A549 (cell line): ENCODE measurements at regions not wholly inside any gene's neighbourhood (a gene's known extent, or its start where the extent isn't known, plus 50 kb on each side); places are given as distances from the start of the nearest gene placed in this dataset.

Source experiments
- ATAC-seq, 2 experiments: fragments of 200-7000 bp in 1 of 2; fragments of >200 bp in 1 of 2; cut with Nextera tagmentation in 1 of 2; cut with Tn5 transposase in 1 of 2; 3 replicates each; pipeline versions ENCODE4 v1.8.0 to v1.9.1; 2018 to 2020; ENCODE audit warnings: mild to moderate bottlenecking in 1 of 2, moderate library complexity in 1 of 2
- CTCF ChIA-PET: fragments of 300-600 bp; sonication (Branson Sonifier 250); formaldehyde crosslinking; extraction: SDS; loops from one replicate; lab custom pipeline; 2021; ENCODE audit warnings: antibody characterized with exemption, inconsistent platforms; lab: Yijun Ruan, JAX
- POLR2A ChIA-PET: fragments of 350-600 bp; formaldehyde crosslinking; extraction: SDS; loops from one replicate; lab custom pipeline; 2021; ENCODE audit warnings: antibody characterized with exemption, inconsistent platforms; lab: Yijun Ruan, JAX
- DNase-seq, 2 experiments: peaks; one replicate each; pipeline versions ENCODE4 v3.0.0 to v3.0.0-alpha.2; 2011 to 2016; ENCODE audit warnings: low read depth in 1 of 2, low spot score in 1 of 2
- FAIRE-seq: peaks from 2 replicates; lab custom pipeline; 2011; peaks lifted over from hg19 to GRCh38; lab: Jason Lieb, UNC
- H3K27ac ChIP-seq, 2 experiments: fragments of >200 bp; sonication (Bioruptor Twin); formaldehyde crosslinking; 3 replicates each; pipeline ENCODE4 v1.5.1; 2016 to 2017
- H3K4me1 ChIP-seq: fragments of >200 bp; sonication (Bioruptor Twin); formaldehyde crosslinking; 3 replicates; pipeline ENCODE4 v1.6.1; 2016
- H3K4me2 ChIP-seq: fragments of >200 bp; sonication (Bioruptor Twin); formaldehyde crosslinking; 3 replicates; pipeline ENCODE4 v1.6.1; 2016
- H3K4me3 ChIP-seq: fragments of >200 bp; sonication (Bioruptor Twin); formaldehyde crosslinking; 3 replicates; pipeline ENCODE4 v1.5.1; 2016
- H3K9me3 ChIP-seq: fragments of >200 bp; sonication (Bioruptor Twin); formaldehyde crosslinking; 3 replicates; pipeline ENCODE4 v1.6.1; 2016
- BHLHE40 ChIP-seq: IDR thresholded peaks from 2 replicates; pipeline ENCODE4 v1.6.1; 2012; ENCODE audit warnings: low read depth, low read length, inconsistent platforms
- CBX8 ChIP-seq: fragments of 200-600 bp; sonication (generic); IDR thresholded peaks from 2 replicates; pipeline ENCODE4 v1.6.1; 2016
- CEBPB ChIP-seq, 2 experiments: fragments of >200 bp in 1 of 2; sonication (Bioruptor Twin) in 1 of 2; formaldehyde crosslinking in 1 of 2; IDR thresholded peaks; 2 replicates each; pipeline ENCODE4 v1.6.1; 2012 to 2016
- CHD2 ChIP-seq: fragments of 150-350 bp; IDR thresholded peaks from 2 replicates; pipeline ENCODE4 v1.6.1; 2014; ENCODE audit warnings: low read length; ENCODE audit not compliant: partially characterized antibody
- CHD4 ChIP-seq: fragments of 200-600 bp; sonication (generic); IDR thresholded peaks from 2 replicates; pipeline ENCODE4 v1.6.1; 2016; ENCODE audit warnings: antibody characterized with exemption, mild to moderate bottlenecking, borderline replicate concordance
- EP300 ChIP-seq, 2 experiments: fragments of >200 bp; sonication (Bioruptor Twin); formaldehyde crosslinking; IDR thresholded peaks; 2 replicates in 1 of 2; 3 replicates in 1 of 2; pipeline ENCODE4 v1.6.1; 2016 to 2017
- ESRRA ChIP-seq: fragments of 150-350 bp; IDR thresholded peaks from 2 replicates; pipeline ENCODE4 v1.6.1; 2014; ENCODE audit warnings: mild to moderate bottlenecking, low read length, borderline replicate concordance
- FOSB ChIP-seq: fragments of 250-450 bp; sonication (Bioruptor Pico); IDR thresholded peaks from 2 replicates; pipeline ENCODE4 v1.5.0; 2020; ENCODE audit warnings: mild to moderate bottlenecking, moderate library complexity
- FOXS1 ChIP-seq: fragments of 250-450 bp; sonication (Bioruptor Pico); IDR thresholded peaks from 2 replicates; pipeline ENCODE4 v1.5.0; 2020; ENCODE audit warnings: mild to moderate bottlenecking, moderate library complexity
- GATA3 ChIP-seq: IDR thresholded peaks from 2 replicates; pipeline ENCODE4 v1.6.1; 2012; ENCODE audit warnings: borderline replicate concordance
- HEYL ChIP-seq: fragments of 250-450 bp; sonication (Bioruptor Pico); IDR thresholded peaks from 2 replicates; pipeline ENCODE4 v1.8.0; 2021; ENCODE audit warnings: mild to moderate bottlenecking, moderate library complexity
- JUN ChIP-seq, 2 experiments: fragments of >200 bp; sonication (Bioruptor Twin); formaldehyde crosslinking; IDR thresholded peaks; 2 replicates in 1 of 2; 3 replicates in 1 of 2; pipeline ENCODE4 v1.6.1; 2016 to 2017
- KDM1A ChIP-seq: fragments of 200-600 bp; sonication (generic); IDR thresholded peaks from 2 replicates; pipeline ENCODE4 v1.6.1; 2016; ENCODE audit warnings: low read depth, mild to moderate bottlenecking
- MAFK ChIP-seq: fragments of 450-650 bp; IDR thresholded peaks from 2 replicates; pipeline ENCODE4 v1.6.1; 2014; ENCODE audit not compliant: partially characterized antibody
- MYC ChIP-seq: IDR thresholded peaks from 2 replicates; pipeline ENCODE4 v1.6.1; 2012; ENCODE audit warnings: mild to moderate bottlenecking, inconsistent platforms, low read length, improper control_type of control experiment, borderline replicate concordance
- NR3C1 ChIP-seq: fragments of >200 bp; sonication (Bioruptor Twin); formaldehyde crosslinking; IDR thresholded peaks from 3 replicates; pipeline ENCODE4 v1.6.1; 2017
- PHF8 ChIP-seq: fragments of 200-600 bp; sonication (generic); IDR thresholded peaks from 2 replicates; pipeline ENCODE4 v1.6.1; 2016; ENCODE audit warnings: low read depth, mild to moderate bottlenecking, antibody characterized with exemption, moderate library complexity, borderline replicate concordance
- POLR2A ChIP-seq: IDR thresholded peaks from 2 replicates; pipeline ENCODE4 v1.6.1; 2012; ENCODE audit warnings: mild to moderate bottlenecking, low read length
- RNF2 ChIP-seq: fragments of 200-600 bp; sonication (generic); IDR thresholded peaks from 2 replicates; pipeline ENCODE4 v1.6.1; 2016; ENCODE audit warnings: low read depth, mild to moderate bottlenecking, antibody characterized with exemption, moderate library complexity, borderline replicate concordance
- TFCP2L1 ChIP-seq: fragments of 250-450 bp; sonication (Bioruptor Pico); IDR thresholded peaks from 2 replicates; pipeline ENCODE4 v1.5.0; 2021; ENCODE audit warnings: mild to moderate bottlenecking
- ZC3H11A ChIP-seq: fragments of 450-650 bp; IDR thresholded peaks from 2 replicates; pipeline ENCODE4 v1.6.1; 2014; ENCODE audit warnings: antibody characterized with exemption, mild to moderate bottlenecking
- WGBS: methylation state at CpG from one replicate; pipeline ENCODE4 v1.1.6; 2017; ENCODE audit errors: missing lambda C conversion rate; 5-methylcytosine and 5-hydroxymethylcytosine counted together
- TF ChIP-seq, protein P1 (sequence below): fragments of 450-650 bp; IDR thresholded peaks from 2 replicates; pipeline ENCODE4 v1.6.1; 2014; ENCODE audit warnings: antibody characterized with exemption
- TF ChIP-seq, protein P2 (sequence below): fragments of >200 bp; sonication (Bioruptor Twin); formaldehyde crosslinking; IDR thresholded peaks from 2 replicates; pipeline ENCODE4 v1.6.1; 2016
- TF ChIP-seq, protein P3 (sequence below): fragments of 150-350 bp; IDR thresholded peaks from 2 replicates; pipeline ENCODE4 v1.6.1; 2014; ENCODE audit warnings: low read depth, mild to moderate bottlenecking, low read length
- TF ChIP-seq, protein P4 (sequence below): fragments of >200 bp; sonication (Bioruptor Twin); formaldehyde crosslinking; IDR thresholded peaks from 3 replicates; pipeline ENCODE4 v1.6.1; 2016
- TF ChIP-seq, protein P5 (sequence below): IDR thresholded peaks from 2 replicates; pipeline ENCODE4 v1.6.1; 2012

DNA sequence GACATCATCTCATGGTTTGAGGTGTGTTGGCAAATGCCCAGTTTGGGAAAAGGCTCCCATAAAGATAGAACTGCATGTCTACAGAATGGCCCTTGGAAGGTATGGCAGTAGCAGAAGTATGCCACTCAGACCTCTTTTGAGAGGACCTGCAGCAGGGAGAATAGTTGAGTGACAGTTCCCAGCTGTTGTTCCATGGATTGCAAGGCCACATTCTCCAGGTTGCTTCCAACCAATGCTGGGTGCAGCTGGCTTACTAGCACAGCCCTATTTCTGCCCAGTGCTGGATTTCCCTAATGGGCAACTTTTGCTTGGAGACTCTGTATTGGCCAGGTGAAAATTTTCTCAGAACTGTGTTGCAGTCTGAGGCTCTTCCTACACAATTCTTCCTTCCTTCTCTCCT is 266.2 kb downstream of the UTP18 start:
- ChIA-PET POLR2A (no interaction called here), CTCF (interaction anchor here (0.6 to 3.7 kb wide), 5 partner anchors 9 to 155 kb away, joined by 3 to 18 read pairs (median 5); no protein-coding TSS in a partner anchor)
- Histone ChIP-seq H3K4me1 (no peaks in the 10 kb centered on the region), H3K4me2 (no peak overlapping the region), H3K4me3 (no peak overlapping the region), H3K9me3 (0 out of 3 replicates have a peak, but pooled peaks cover 3% of the 10 kb centered on the region), H3K27ac (no peak overlapping the region)
- TF ChIP-seq JUN (IDR thresholded peaks at IDR 0.05) (no peak), HEYL (CRISPR knock-in tag) (no peak), ESRRA (no peak), CHD2 (no peak), BHLHE40 (no peak), MAFK (no peak), CHD4 (no peak)
- TF ChIP-seq, protein P1, sequence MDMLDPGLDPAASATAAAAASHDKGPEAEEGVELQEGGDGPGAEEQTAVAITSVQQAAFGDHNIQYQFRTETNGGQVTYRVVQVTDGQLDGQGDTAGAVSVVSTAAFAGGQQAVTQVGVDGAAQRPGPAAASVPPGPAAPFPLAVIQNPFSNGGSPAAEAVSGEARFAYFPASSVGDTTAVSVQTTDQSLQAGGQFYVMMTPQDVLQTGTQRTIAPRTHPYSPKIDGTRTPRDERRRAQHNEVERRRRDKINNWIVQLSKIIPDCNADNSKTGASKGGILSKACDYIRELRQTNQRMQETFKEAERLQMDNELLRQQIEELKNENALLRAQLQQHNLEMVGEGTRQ = no peak
- TF ChIP-seq, protein P2, sequence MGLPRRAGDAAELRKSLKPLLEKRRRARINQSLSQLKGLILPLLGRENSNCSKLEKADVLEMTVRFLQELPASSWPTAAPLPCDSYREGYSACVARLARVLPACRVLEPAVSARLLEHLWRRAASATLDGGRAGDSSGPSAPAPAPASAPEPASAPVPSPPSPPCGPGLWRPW = no peak
- ATAC-seq = no peak; a peak in 1 of 6 replicates
- no peak for DNase-seq
- FAIRE-seq = no peak

DNA sequence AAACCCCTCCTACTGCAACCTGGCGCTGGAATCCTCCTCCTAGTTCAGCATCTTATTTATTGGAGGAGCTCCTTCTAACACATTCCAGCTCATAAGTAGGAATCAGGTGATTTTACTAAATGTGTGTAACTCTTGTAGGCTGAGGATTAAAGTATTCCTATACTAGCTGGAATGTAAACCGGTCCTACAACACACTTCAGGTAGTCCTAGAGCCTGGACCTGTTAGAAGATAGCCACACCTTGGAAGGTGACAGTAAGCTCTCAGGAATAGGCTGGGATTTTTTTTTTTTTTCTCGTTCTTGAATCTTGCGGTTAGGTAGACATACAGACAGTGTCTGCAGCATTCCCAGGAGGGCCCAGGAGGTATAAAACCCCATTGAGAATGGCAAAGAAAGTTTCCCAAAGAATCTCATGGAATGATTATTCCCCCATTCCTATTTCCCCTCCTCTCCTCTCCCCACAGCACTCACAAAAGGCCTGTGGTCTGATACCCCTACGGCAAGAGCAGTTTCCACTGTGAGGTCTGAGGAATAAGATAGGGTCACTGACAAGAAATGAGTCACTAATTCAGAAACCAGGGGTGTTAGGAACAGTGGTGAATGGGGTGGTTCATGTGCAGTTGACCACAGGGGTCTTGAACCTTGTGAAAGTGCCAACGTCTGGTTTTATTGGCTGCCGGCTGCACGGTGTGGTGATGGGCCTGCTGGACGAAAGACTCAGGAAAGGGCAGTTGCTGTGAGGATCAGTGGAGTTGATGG is 267.1 kb downstream of the UTP18 start:
- H3K4me3 ChIP-seq = no peak overlapping the region
- no peak overlapping the region for H3K27ac ChIP-seq
- WGBS = 41% methylated on average over 9 of the region's 9 CpGs
- H3K9me3 ChIP-seq = 0 out of 3 replicates have a peak, but pooled peaks cover 3% of the 10 kb centered on the region
- no peaks in the 10 kb centered on the region for H3K4me1 ChIP-seq
- TF ChIP-seq NR3C1 (no peak), MYC (no peak), ZC3H11A (no peak), PHF8 (no peak), KDM1A (no peak), JUN (IDR thresholded peaks at IDR 0.05) (no peak), CBX8 (no peak), EP300 (IDR thresholded peaks at IDR 0.05) (no peak), FOXS1 (CRISPR knock-in tag) (no peak), FOSB (CRISPR knock-in tag) (no peak), POLR2A (no peak), TFCP2L1 (CRISPR knock-in tag) (no peak), GATA3 (no peak), CEBPB (IDR thresholded peaks at IDR 0.05) (no peak), RNF2 (no peak)
- TF ChIP-seq, protein P3, sequence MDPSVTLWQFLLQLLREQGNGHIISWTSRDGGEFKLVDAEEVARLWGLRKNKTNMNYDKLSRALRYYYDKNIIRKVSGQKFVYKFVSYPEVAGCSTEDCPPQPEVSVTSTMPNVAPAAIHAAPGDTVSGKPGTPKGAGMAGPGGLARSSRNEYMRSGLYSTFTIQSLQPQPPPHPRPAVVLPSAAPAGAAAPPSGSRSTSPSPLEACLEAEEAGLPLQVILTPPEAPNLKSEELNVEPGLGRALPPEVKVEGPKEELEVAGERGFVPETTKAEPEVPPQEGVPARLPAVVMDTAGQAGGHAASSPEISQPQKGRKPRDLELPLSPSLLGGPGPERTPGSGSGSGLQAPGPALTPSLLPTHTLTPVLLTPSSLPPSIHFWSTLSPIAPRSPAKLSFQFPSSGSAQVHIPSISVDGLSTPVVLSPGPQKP = no peak
- TF ChIP-seq, protein P1 = no peak
- TF ChIP-seq, protein P4, sequence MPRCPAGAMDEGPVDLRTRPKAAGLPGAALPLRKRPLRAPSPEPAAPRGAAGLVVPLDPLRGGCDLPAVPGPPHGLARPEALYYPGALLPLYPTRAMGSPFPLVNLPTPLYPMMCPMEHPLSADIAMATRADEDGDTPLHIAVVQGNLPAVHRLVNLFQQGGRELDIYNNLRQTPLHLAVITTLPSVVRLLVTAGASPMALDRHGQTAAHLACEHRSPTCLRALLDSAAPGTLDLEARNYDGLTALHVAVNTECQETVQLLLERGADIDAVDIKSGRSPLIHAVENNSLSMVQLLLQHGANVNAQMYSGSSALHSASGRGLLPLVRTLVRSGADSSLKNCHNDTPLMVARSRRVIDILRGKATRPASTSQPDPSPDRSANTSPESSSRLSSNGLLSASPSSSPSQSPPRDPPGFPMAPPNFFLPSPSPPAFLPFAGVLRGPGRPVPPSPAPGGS = no peak
- TF ChIP-seq, protein P5, sequence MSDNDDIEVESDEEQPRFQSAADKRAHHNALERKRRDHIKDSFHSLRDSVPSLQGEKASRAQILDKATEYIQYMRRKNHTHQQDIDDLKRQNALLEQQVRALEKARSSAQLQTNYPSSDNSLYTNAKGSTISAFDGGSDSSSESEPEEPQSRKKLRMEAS = no peak
- FAIRE-seq (no peak), ATAC-seq (no peak), DNase-seq (no peak)
- H3K4me2 ChIP-seq = no peak overlapping the region
- CTCF ChIA-PET = interaction anchor here (1.1 to 3.7 kb wide), 4 partner anchors 8 to 156 kb away, joined by 3 to 18 read pairs (median 6); no protein-coding TSS in a partner anchor
- POLR2A ChIA-PET = no interaction called here
